IPS-NIHi11 (cell line): ENCODE measurements at regions not wholly inside any gene's neighbourhood (a gene's known extent, or its start where the extent isn't known, plus 50 kb on each side); places are given as distances from the start of the nearest gene placed in this dataset.

ENCODE experiments used
- DNase-seq: peaks from one replicate; pipeline ENCODE4 v3.0.0; 2012; ENCODE audit warnings: mixed read lengths, low spot score

- no peak for DNase-seq
Measured at GRCh38 chr12:107553211-107553765, 132.3 kb upstream of the PWP1 start.

- DNase-seq: no peak
Measured at GRCh38 chr12:107554941-107555340, 130.7 kb upstream of the PWP1 start.

- no peak for DNase-seq
Measured at GRCh38 chr12:107557026-107557425, 128.6 kb upstream of the PWP1 start.

- DNase-seq: no peak
Measured at GRCh38 chr12:107557589-107558100, 128.0 kb upstream of the PWP1 start.

- no peak for DNase-seq
Measured at GRCh38 chr12:107558141-107558815, 127.3 kb upstream of the PWP1 start.

GRCh38 chr12:107558816-107559382 is 126.7 kb upstream of the PWP1 start:
- DNase-seq: no peak

GRCh38 chr12:107560165-107560898 is 125.3 kb upstream of the PWP1 start:
- peak; percentile 60 for DNase-seq

GRCh38 chr12:107560899-107561285 is 124.7 kb upstream of the PWP1 start:
- no peak for DNase-seq

GRCh38 chr12:107564946-107565345 is 120.7 kb upstream of the PWP1 start:
- DNase-seq: peak; percentile 57

GRCh38 chr12:107565551-107565950 is 120.0 kb upstream of the PWP1 start:
- DNase-seq: no peak

- DNase-seq: no peak
Measured at GRCh38 chr12:107567876-107568619, 117.6 kb upstream of the PWP1 start.

GRCh38 chr12:107568718-107569117 is 116.9 kb upstream of the PWP1 start:
- no peak for DNase-seq

GRCh38 chr12:107570721-107571120 is 114.9 kb upstream of the PWP1 start:
- DNase-seq: no peak

- DNase-seq: no peak
Measured at GRCh38 chr12:107571492-107571891, 114.1 kb upstream of the PWP1 start.

GRCh38 chr12:107574691-107575090 is 110.9 kb upstream of the PWP1 start:
- no peak for DNase-seq

GRCh38 chr12:107580750-107581618 is 104.6 kb upstream of the PWP1 start:
- DNase-seq: peak; percentile 82

- no peak for DNase-seq
Measured at GRCh38 chr12:107581619-107582015, 104.0 kb upstream of the PWP1 start.

GRCh38 chr12:107583551-107583950 is 102.0 kb upstream of the PWP1 start:
- DNase-seq: no peak

GRCh38 chr12:107584563-107584962 is 101.0 kb upstream of the PWP1 start:
- no peak for DNase-seq

- no peak for DNase-seq
Measured at GRCh38 chr12:107586256-107586970, 99.2 kb upstream of the PWP1 start.
